Spleen (tissue), 11 donors: ENCODE measurements at regions not wholly inside any gene's neighbourhood (a gene's known extent, or its start where the extent isn't known, plus 50 kb on each side); places are given as distances from the start of the nearest gene placed in this dataset.

Experiments
- DNase-seq: peaks from one replicate; pipeline ENCODE4 v3.0.0-alpha.2; 2020
- H3K27ac ChIP-seq, 8 donors: fragments of 200-600 bp; sonication (generic) in 7 of 8; 1 replicate in 4 of 8; 2 replicates in 4 of 8; pipeline versions ENCODE4 v1.5.0 to v1.8.0; 2016 to 2021; ENCODE audit warnings: inconsistent platforms in 4 of 8, mild to moderate bottlenecking in 4 of 8, moderate library complexity in 1 of 8
- H3K27me3 ChIP-seq, 7 donors: fragments of 200-600 bp; sonication (generic) in 6 of 7; replicated peaks in 1 of 7; 1 replicate in 4 of 7; 2 replicates in 3 of 7; pipeline versions ENCODE4 v1.5.0 to v1.8.0; 2016 to 2021; ENCODE audit warnings: inconsistent platforms in 3 of 7, mild to moderate bottlenecking in 1 of 7
- H3K36me3 ChIP-seq, 6 donors: fragments of 200-600 bp; sonication (generic) in 5 of 6; 1 replicate in 4 of 6; 2 replicates in 2 of 6; pipeline versions ENCODE4 v1.5.0 to v1.8.0; 2016 to 2021; ENCODE audit warnings: inconsistent platforms in 2 of 6
- H3K4me1 ChIP-seq, 6 donors: fragments of 200-600 bp; sonication (generic) in 5 of 6; 1 replicate in 3 of 6; 2 replicates in 3 of 6; pipeline versions ENCODE4 v1.5.0 to v1.8.0; 2016 to 2021; ENCODE audit warnings: inconsistent platforms in 3 of 6
- H3K4me3 ChIP-seq, 8 donors: fragments of 200-600 bp; sonication (generic) in 7 of 8; 1 replicate in 4 of 8; 2 replicates in 4 of 8; pipeline versions ENCODE4 v1.5.0 to v1.8.0; 2016 to 2021; ENCODE audit warnings: inconsistent platforms in 4 of 8, mild to moderate bottlenecking in 4 of 8, moderate library complexity in 2 of 8
- H3K9me3 ChIP-seq, 8 donors: fragments of 200-600 bp; sonication (generic) in 7 of 8; 1 replicate in 4 of 8; 2 replicates in 4 of 8; pipeline versions ENCODE4 v1.5.0 to v1.8.0; 2016 to 2021; ENCODE audit warnings: inconsistent platforms in 4 of 8
- POLR2A ChIP-seq, 3 donors: fragments of 450-650 bp; IDR thresholded peaks; one replicate each; pipeline ENCODE4 v1.5.1; 2017; ENCODE audit warnings: antibody characterized with exemption in 3 of 3, mild to moderate bottlenecking in 1 of 3
- POLR2AphosphoS5 ChIP-seq, 3 donors: sonication (generic); formaldehyde crosslinking; IDR thresholded peaks; one replicate each; pipeline ENCODE4 v1.5.1; 2017; ENCODE audit warnings: antibody characterized with exemption in 3 of 3
- WGBS, 5 donors: extraction: QIAGEN DNeasy Blood & Tissue Kit in 3 of 5; methylation state at CpG; one replicate each; pipeline versions ENCODE4 v1.1.5 to v1.1.7; 2013 to 2018; 5-methylcytosine and 5-hydroxymethylcytosine counted together
- intact Hi-C: fragments of 100-400 bp; cut with DNase I; formaldehyde crosslinking; loops from one replicate; pipeline ENCODE4 v1.15.0; 2023; ENCODE audit warnings: low total_unique reads
- TF ChIP-seq, protein P1 (sequence below), 11 experiments: fragments of 200-600 bp in 7 of 11; fragments of 450-650 bp in 4 of 11; sonication (generic) in 4 of 11; IDR thresholded peaks in 8 of 11; conservative IDR thresholded peaks in 3 of 11; 1 replicate in 7 of 11; 2 replicates in 4 of 11; pipeline versions ENCODE4 v1.4.0 to v1.8.0; 2016 to 2021; ENCODE audit warnings: antibody characterized with exemption in 11 of 11, inconsistent platforms in 4 of 11, mild to moderate bottlenecking in 1 of 11
- donor health status: healthy with polysubstance abuse.
- donor health status: DM: no; HTN: no; CAD: no; lungs with moderate emphysema.
- donor health status: DM: no; HTN: no; CAD: no.
- donor health status: Bipolar disorder and iron deficiency.
- donor health status: healthy.
- donor health status: DM: no; HTN: no; CAD: no.
- donor health status: DM: yes; HTN: yes; CAD: no.

DNA sequence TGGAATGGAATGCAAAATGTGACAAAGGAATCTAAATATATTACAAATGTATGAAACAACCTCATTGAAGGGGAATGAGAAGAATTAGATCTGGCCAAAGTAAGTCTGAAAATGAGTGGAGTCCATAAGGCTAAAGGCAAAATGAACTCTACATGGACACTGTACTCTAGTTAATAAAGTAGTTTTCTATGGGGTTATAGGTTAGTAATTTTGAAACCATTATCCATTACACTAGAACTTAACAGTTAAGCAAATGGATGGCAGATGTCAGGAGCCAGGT is 222.1 kb downstream of the NUAK1 start:
- H3K36me3 ChIP-seq, result no peaks in the 10 kb centered on the region
- H3K27me3 ChIP-seq, result no peaks in the 10 kb centered on the region
- TF ChIP-seq POLR2A (IDR thresholded peaks at IDR 0.05) (no peak), POLR2AphosphoS5 (IDR thresholded peaks at IDR 0.05) (no peak)
- TF ChIP-seq, protein P1, sequence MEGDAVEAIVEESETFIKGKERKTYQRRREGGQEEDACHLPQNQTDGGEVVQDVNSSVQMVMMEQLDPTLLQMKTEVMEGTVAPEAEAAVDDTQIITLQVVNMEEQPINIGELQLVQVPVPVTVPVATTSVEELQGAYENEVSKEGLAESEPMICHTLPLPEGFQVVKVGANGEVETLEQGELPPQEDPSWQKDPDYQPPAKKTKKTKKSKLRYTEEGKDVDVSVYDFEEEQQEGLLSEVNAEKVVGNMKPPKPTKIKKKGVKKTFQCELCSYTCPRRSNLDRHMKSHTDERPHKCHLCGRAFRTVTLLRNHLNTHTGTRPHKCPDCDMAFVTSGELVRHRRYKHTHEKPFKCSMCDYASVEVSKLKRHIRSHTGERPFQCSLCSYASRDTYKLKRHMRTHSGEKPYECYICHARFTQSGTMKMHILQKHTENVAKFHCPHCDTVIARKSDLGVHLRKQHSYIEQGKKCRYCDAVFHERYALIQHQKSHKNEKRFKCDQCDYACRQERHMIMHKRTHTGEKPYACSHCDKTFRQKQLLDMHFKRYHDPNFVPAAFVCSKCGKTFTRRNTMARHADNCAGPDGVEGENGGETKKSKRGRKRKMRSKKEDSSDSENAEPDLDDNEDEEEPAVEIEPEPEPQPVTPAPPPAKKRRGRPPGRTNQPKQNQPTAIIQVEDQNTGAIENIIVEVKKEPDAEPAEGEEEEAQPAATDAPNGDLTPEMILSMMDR (IDR thresholded peaks at IDR 0.05 in 8 of 11, conservative IDR thresholded peaks at IDR 0.05 in 3 of 11), result no peak
- H3K4me3 ChIP-seq, result no peak overlapping the region
- H3K27ac ChIP-seq, result no peak overlapping the region
- intact Hi-C loops, result no loop called here
- DNase-seq, result no peak
- peaks cover 0 to 7% (median 3%) of the 10 kb centered on the region in 8 donors for H3K9me3 ChIP-seq
- no peaks in the 10 kb centered on the region for H3K4me1 ChIP-seq

DNA sequence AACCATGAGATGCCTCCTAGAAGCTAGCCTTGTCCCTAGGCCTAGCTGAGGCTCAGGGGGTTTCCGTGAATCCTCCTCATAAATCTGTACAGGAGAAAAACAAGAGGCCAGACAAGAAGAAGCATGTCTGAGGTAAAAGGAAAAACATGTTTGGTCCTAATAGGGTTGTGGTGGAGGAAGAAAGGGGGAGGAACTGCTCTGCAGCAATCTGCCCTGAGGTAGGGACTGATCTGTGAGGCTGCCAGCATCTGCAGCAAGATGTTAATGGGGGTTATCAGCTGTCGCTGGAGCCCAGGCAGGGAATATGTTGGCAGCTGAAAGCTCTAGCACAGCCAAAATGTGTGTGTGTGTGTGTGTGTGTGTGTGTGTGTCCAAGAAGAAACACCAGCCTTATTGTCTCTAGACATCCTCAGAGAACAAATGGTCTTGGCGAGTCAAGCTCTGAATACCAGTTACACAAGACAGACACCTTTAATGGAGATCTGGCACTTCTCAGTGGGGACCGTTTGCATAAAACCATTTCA is 218.5 kb downstream of the NUAK1 start:
- no peaks in the 10 kb centered on the region for H3K9me3 ChIP-seq
- H3K27me3 ChIP-seq, result no peaks in the 10 kb centered on the region
- no peaks in the 10 kb centered on the region for H3K4me1 ChIP-seq
- no peak overlapping the region for H3K4me3 ChIP-seq
- no peak overlapping the region for H3K27ac ChIP-seq
- intact Hi-C loops, result no loop called here
- no peaks in the 10 kb centered on the region for H3K36me3 ChIP-seq
- no peak for DNase-seq
- no peak for TF ChIP-seq POLR2AphosphoS5 (IDR thresholded peaks at IDR 0.05)
- no peak for TF ChIP-seq POLR2A (IDR thresholded peaks at IDR 0.05)
- TF ChIP-seq, protein P1 (IDR thresholded peaks at IDR 0.05 in 8 of 11, conservative IDR thresholded peaks at IDR 0.05 in 3 of 11), result no peak
- 64 to 82% (median 77%) methylated on average over 4 of the region's 4 CpGs for WGBS, 5 donors

DNA sequence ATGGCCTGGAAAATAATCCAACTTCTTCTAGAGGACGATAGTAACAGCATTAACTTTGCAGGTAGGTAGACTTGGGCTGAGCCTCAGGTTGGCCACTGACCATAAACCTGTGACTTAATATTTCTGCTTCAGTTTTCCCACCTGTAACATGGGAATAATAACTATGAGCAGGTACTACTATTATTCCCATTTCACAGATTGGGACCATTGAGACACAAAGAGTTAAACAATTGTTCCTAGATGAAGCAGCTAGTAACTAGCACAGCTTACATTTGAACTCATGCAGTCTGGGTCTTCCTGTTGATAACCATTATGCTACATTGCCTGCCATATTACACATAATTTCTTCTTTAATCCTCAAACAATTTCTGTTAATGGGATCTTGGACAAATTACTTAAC is 217.7 kb downstream of the NUAK1 start:
- WGBS, 5 donors, result 76 to 88% (median 82%) methylated on average over 1 of the region's 1 CpG
- H3K27ac ChIP-seq, result no peak overlapping the region
- intact Hi-C loops, result no loop called here
- DNase-seq, result no peak
- H3K9me3 ChIP-seq, result no peaks in the 10 kb centered on the region
- no peak overlapping the region for H3K4me3 ChIP-seq
- H3K36me3 ChIP-seq, result no peaks in the 10 kb centered on the region
- H3K27me3 ChIP-seq, result no peaks in the 10 kb centered on the region
- TF ChIP-seq POLR2AphosphoS5 (IDR thresholded peaks at IDR 0.05), result no peak
- TF ChIP-seq, protein P1 (IDR thresholded peaks at IDR 0.05 in 8 of 11, conservative IDR thresholded peaks at IDR 0.05 in 3 of 11), result no peak
- TF ChIP-seq POLR2A (IDR thresholded peaks at IDR 0.05), result no peak
- no peaks in the 10 kb centered on the region for H3K4me1 ChIP-seq

DNA sequence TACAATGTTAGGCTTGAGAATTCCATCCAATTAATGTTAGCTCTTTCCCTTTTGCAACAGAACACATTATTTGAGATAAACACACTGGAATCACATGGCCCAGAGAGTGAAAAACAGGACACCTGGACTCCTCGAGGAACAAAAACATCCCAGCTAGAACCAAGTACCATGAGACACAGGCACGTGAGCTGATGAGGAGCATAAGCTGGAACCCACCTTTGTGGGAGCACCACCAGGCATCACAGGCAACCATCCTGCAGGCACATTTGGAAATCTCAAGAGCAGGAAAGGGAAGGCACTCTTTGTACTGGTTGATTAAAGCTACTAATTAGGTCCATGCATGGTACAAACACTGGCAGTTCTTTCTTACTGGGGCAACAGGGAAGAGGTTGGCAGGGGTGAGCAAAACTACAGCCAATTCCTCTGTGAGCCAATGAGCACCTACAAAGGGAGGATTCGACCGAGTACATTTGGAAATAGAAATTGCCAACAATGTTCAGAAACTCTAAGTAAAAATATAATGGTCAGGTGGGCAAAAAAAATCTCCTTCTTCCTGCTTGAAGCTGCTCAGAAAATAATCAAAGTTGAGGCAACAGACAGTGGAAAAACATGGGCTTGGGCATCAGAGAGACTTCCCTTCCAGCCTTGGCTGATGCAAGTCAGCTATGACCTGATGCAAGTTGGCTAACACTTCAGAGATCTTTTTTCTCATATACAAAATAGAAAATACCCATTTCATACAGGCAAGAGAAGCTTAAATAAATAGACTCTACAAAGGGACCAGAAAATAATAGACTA is 216.7 kb downstream of the NUAK1 start:
- WGBS, 5 donors, result 79 to 95% (median 85%) methylated on average over 4 of the region's 4 CpGs
- no peak for DNase-seq
- Histone ChIP-seq H3K27me3 (no peaks in the 10 kb centered on the region), H3K4me1 (no peaks in the 10 kb centered on the region), H3K4me3 (no peak overlapping the region), H3K9me3 (no peaks in the 10 kb centered on the region), H3K27ac (no peak overlapping the region), H3K36me3 (no peaks in the 10 kb centered on the region)
- intact Hi-C loops, result no loop called here
- TF ChIP-seq, protein P1 (IDR thresholded peaks at IDR 0.05 in 8 of 11, conservative IDR thresholded peaks at IDR 0.05 in 3 of 11), result no peak
- TF ChIP-seq POLR2AphosphoS5 (IDR thresholded peaks at IDR 0.05) (no peak), POLR2A (IDR thresholded peaks at IDR 0.05) (no peak)
